Aorta (tissue), 5 donors: ENCODE measurements at regions not wholly inside any gene's neighbourhood (a gene's known extent, or its start where the extent isn't known, plus 50 kb on each side); places are given as distances from the start of the nearest gene placed in this dataset.

Experiments
- ATAC-seq: fragments of 200-7000 bp; cut with Tn5 transposase; one replicate; pipeline ENCODE4 v1.9.1; 2022; ENCODE audit warnings: moderate library complexity; ENCODE audit not compliant: low FRiP score
- DNase-seq, 2 donors: peaks; one replicate each; pipeline ENCODE4 v3.0.0-alpha.2; 2020
- H3K27ac ChIP-seq, 2 donors: one replicate each; pipeline ENCODE4 v1.5.1; 2013; ENCODE audit warnings: low read length in 2 of 2, mild to moderate bottlenecking in 2 of 2, moderate library complexity in 2 of 2, control low read depth in 1 of 2, inconsistent platforms in 1 of 2, low read depth in 1 of 2
- H3K27me3 ChIP-seq, 2 donors: one replicate each; pipeline ENCODE4 v1.6.1; 2013; ENCODE audit warnings: control low read depth in 1 of 2, low read length in 1 of 2, mild to moderate bottlenecking in 1 of 2, moderate library complexity in 1 of 2; ENCODE audit not compliant: insufficient read depth in 2 of 2, control insufficient read depth in 1 of 2
- H3K36me3 ChIP-seq, 2 donors: one replicate each; pipeline ENCODE4 v1.6.1; 2013; ENCODE audit warnings: control low read depth in 1 of 2, low read length in 1 of 2, mild to moderate bottlenecking in 1 of 2; ENCODE audit not compliant: insufficient read depth in 2 of 2, control insufficient read depth in 1 of 2
- H3K4me1 ChIP-seq, 2 donors: one replicate each; pipeline ENCODE4 v1.6.1; 2013; ENCODE audit warnings: low read length in 2 of 2, control low read depth in 1 of 2, mild to moderate bottlenecking in 1 of 2, moderate library complexity in 1 of 2; ENCODE audit not compliant: insufficient read depth in 2 of 2, control insufficient read depth in 1 of 2
- H3K4me3 ChIP-seq, 2 donors: one replicate each; pipeline ENCODE4 v1.5.1; 2013; ENCODE audit warnings: low read length in 2 of 2, control low read depth in 1 of 2, mild to moderate bottlenecking in 1 of 2
- H3K9me3 ChIP-seq: one replicate; pipeline ENCODE4 v1.6.1; 2013; ENCODE audit warnings: mild to moderate bottlenecking, low read length; ENCODE audit not compliant: control insufficient read depth
- WGBS, 2 donors: extraction: QIAGEN DNeasy Blood & Tissue Kit; methylation state at CpG; one replicate each; pipeline ENCODE4 v1.1.7; 2013; 5-methylcytosine and 5-hydroxymethylcytosine counted together
- intact Hi-C, 2 donors: fragments of 100-400 bp; cut with DNase I; formaldehyde crosslinking; loops; one replicate each; pipeline versions ENCODE4 v1.14.2 to v1.15.0; 2022
- donor health status: healthy with polysubstance abuse.
- donor health status: Bipolar disorder and iron deficiency.
- donor health status: DM: no; HTN: no; CAD: no.
- donor health status: DM: no; HTN: no; CAD: no.
- donor health status: DM: yes; HTN: yes; CAD: no.

- Histone ChIP-seq H3K36me3 (peaks cover 0 to 1% of the 10 kb centered on the region in 2 donors), H3K27ac (no peak overlapping the region), H3K4me1 (no peaks in the 10 kb centered on the region), H3K27me3 (no peaks in the 10 kb centered on the region), H3K9me3 (no peaks in the 10 kb centered on the region), H3K4me3 (no peak overlapping the region)
- 93 to 95% methylated on average over 1 of the region's 1 CpG for WGBS, 2 donors
- DNase-seq (no peak), ATAC-seq (no peak)
- intact Hi-C loops: no loop called here
Observed at GRCh38 chr3:74366331-74366730, 248.1 kb downstream of the CNTN3 start.

GRCh38 chr3:74363346-74363745 lies 251.1 kb downstream of the CNTN3 start:
- Histone ChIP-seq H3K27me3 (no peaks in the 10 kb centered on the region), H3K9me3 (peaks cover 2% of the 10 kb centered on the region), H3K36me3 (peaks cover 0 to 3% of the 10 kb centered on the region in 2 donors), H3K27ac (no peak overlapping the region), H3K4me3 (no peak overlapping the region), H3K4me1 (no peaks in the 10 kb centered on the region)
- no peak for DNase-seq
- intact Hi-C loops: no loop called here
- ATAC-seq: no peak
- WGBS, 2 donors: 96 to 100% methylated on average over 1 of the region's 1 CpG

GRCh38 chr3:74360406-74360805 lies 254.1 kb downstream of the CNTN3 start:
- ATAC-seq (no peak), DNase-seq (no peak)
- H3K27me3 ChIP-seq: no peaks in the 10 kb centered on the region
- H3K4me1 ChIP-seq: no peaks in the 10 kb centered on the region
- H3K9me3 ChIP-seq: peaks cover 2% of the 10 kb centered on the region
- intact Hi-C loops: no loop called here
- peaks cover 0 to 3% of the 10 kb centered on the region in 2 donors for H3K36me3 ChIP-seq
- no peak overlapping the region for H3K27ac ChIP-seq
- H3K4me3 ChIP-seq: no peak overlapping the region

GRCh38 chr3:74357881-74358280 lies 256.6 kb downstream of the CNTN3 start:
- no peak for DNase-seq
- H3K9me3 ChIP-seq: peaks cover 2% of the 10 kb centered on the region
- no peak for ATAC-seq
- no peak overlapping the region for H3K4me3 ChIP-seq
- peaks cover 0 to 3% of the 10 kb centered on the region in 2 donors for H3K36me3 ChIP-seq
- no peaks in the 10 kb centered on the region for H3K4me1 ChIP-seq
- no peak overlapping the region for H3K27ac ChIP-seq
- 85 to 87% methylated on average over 6 of the region's 6 CpGs for WGBS, 2 donors
- no peaks in the 10 kb centered on the region for H3K27me3 ChIP-seq
- intact Hi-C loops: no loop called here

DNA sequence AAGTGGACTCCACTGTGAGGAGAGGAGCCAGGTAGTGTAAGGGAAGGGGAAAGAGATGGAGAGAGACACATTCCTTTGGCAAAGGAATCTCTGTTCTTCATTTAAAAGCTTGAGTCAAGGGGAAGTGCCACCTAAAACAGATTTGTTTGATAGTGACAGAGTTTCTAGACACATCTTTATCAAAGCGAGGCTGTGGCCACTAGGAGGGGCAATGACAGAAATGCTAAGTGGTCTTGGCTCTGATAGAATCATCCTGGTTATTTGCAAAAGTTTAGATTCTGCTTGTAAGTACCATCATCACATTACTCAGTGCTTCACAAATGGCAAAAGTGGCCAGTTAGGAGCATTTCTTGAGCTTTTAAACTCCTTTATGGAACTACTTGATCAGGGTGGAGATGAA lies 261.4 kb downstream of the CNTN3 start:
- Histone ChIP-seq H3K27me3 (no peaks in the 10 kb centered on the region), H3K9me3 (no peaks in the 10 kb centered on the region), H3K36me3 (peaks cover 4% of the 10 kb centered on the region in 2 donors), H3K4me3 (no peak overlapping the region), H3K4me1 (no peaks in the 10 kb centered on the region), H3K27ac (no peak overlapping the region)
- intact Hi-C loops: no loop called here
- 81 to 93% methylated on average over 1 of the region's 1 CpG for WGBS, 2 donors
- ATAC-seq (no peak), DNase-seq (no peak)

GRCh38 chr3:74352166-74352565 lies 262.3 kb downstream of the CNTN3 start:
- Histone ChIP-seq H3K36me3 (peaks cover 4% of the 10 kb centered on the region in 2 donors), H3K27ac (no peak overlapping the region), H3K4me1 (no peaks in the 10 kb centered on the region), H3K9me3 (no peaks in the 10 kb centered on the region), H3K4me3 (no peak overlapping the region), H3K27me3 (no peaks in the 10 kb centered on the region)
- 78 to 86% methylated on average over 1 of the region's 1 CpG for WGBS, 2 donors
- no peak for DNase-seq
- ATAC-seq: no peak
- intact Hi-C loops: no loop called here

DNA sequence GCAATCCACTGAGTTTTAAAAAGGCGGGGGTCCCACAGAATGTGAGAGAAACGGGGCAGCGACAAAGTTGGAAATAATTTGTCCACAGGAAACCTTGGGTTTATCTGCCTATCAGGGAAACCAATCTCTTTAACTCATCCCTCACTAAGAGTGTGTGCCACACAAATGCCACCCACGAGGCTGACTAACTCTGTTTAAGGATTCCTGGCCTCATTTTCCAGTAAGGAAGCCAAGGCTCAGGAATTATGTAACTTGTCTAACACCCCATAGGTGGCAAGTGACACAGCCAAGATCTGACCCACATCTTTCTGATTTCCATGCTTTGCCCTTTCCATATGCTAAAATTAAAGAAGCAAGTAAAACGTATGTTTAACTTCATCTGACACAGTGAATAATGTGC lies 263.2 kb downstream of the CNTN3 start:
- no peak for ATAC-seq

DNA sequence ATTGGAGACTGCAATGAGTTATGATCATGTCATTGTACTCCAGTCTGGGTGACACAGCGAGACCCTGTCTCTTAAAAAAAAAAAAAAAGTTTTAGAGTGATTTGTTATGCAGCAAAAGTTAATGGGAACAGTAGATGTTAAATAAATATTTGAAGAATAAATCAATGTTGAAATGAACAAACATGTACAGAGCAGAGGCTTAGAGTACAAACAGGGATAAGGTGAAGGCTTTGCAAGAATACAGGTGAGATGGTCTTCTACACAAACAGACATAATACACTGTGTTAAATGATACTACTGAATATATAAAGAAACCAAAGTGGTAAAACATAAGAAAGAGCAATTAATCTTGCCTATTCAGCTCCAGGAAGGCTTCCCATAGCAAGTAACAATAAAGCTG lies 265.4 kb downstream of the CNTN3 start:
- Histone ChIP-seq H3K27ac (no peak overlapping the region), H3K4me1 (no peaks in the 10 kb centered on the region), H3K27me3 (no peaks in the 10 kb centered on the region), H3K9me3 (no peaks in the 10 kb centered on the region), H3K36me3 (peaks cover 4% of the 10 kb centered on the region in 2 donors), H3K4me3 (no peak overlapping the region)
- no peak for DNase-seq
- ATAC-seq: no peak
- 72 to 88% methylated on average over 1 of the region's 1 CpG for WGBS, 2 donors
- intact Hi-C loops: no loop called here

More for the DNA sequence above, 263.2 kb downstream of the CNTN3 start:
- H3K36me3 ChIP-seq: peaks cover 4% of the 10 kb centered on the region in 2 donors
- no peaks in the 10 kb centered on the region for H3K9me3 ChIP-seq
- 66 to 68% methylated on average over 5 of the region's 5 CpGs for WGBS, 2 donors
- DNase-seq: no peak
- no peaks in the 10 kb centered on the region for H3K4me1 ChIP-seq
- H3K27me3 ChIP-seq: no peaks in the 10 kb centered on the region
- no peak overlapping the region for H3K27ac ChIP-seq
- intact Hi-C loops: no loop called here
- no peak overlapping the region for H3K4me3 ChIP-seq

DNA sequence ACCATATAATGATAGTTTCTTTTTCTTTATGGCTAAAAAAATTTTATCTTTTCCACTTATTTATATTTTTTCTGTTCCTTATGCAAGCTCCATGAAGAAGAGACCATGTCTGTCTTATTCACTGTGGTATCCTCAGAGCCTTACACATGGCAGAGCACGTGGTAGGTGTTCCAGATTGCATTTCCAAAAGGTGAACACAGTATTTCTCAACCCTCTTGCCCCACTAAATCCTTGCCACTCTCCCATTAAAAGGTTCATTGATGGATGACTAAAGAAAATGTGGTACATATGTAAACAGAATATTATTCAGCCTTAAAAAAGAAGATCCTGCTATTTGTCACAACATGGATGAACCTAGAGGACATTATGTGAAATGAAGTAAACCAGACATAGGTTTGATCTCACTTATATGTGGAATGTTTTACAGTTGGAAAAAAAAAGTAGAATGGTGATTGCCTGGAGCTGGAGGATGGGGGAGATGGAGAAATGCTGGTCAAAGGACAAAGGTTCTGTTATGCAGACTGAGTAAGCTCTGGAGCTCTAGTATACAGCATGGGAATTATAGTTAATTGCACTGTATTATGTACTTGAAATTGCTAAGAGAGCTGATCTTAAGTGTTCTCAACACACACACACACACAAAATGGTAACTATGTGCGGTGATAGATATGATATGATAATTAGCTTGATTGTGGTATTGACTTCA lies 266.7 kb downstream of the CNTN3 start:
- H3K27me3 ChIP-seq: no peaks in the 10 kb centered on the region
- no peak overlapping the region for H3K27ac ChIP-seq
- no peaks in the 10 kb centered on the region for H3K9me3 ChIP-seq
- DNase-seq (no peak), ATAC-seq (no peak)
- no peaks in the 10 kb centered on the region for H3K4me1 ChIP-seq
- WGBS, 2 donors: 90% methylated on average over 2 of the region's 2 CpGs
- no peak overlapping the region for H3K4me3 ChIP-seq
- intact Hi-C loops: no loop called here
- peaks cover 4% of the 10 kb centered on the region in 2 donors for H3K36me3 ChIP-seq
